NCI-H510A treated with DMSO at 0.1 percent for 48 hours (cell line): ENCODE measurements at regions not wholly inside any gene's neighbourhood (a gene's known extent, or its start where the extent isn't known, plus 50 kb on each side); places are given as distances from the start of the nearest gene placed in this dataset.
A peak's percentile ranks its signal among the peaks of the same experiment; 100 is the strongest.
"Not testable (repeated sequence)": the region's sequence is repeated elsewhere in the genome, so short reads cannot be mapped to it uniquely, and the experiment has no call there.

Experiments used
- DNase-seq: peaks from one replicate; lab custom pipeline; 2025; lab: John Stamatoyannopoulos, UW

DNA sequence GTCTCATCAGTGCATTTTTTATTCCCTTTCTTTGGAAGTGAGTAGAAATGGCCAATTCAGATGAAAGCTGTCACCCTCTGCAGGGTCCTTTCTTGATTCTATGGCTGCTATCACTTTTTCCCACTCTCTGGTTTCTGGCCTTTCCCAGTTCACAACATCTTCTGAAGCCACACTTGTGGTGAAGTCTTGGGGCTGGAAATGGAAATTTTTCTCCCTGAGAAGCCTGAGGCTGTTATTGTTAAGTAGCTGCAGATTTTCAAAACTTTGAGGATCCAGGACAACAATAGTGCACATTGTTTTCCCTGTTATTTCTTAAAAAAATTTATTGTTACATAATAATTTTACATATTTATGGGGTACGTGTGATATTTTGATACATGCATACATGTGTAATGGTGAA is 250.3 kb upstream of the RASGRP1 start:
- DNase-seq = no peak

DNA sequence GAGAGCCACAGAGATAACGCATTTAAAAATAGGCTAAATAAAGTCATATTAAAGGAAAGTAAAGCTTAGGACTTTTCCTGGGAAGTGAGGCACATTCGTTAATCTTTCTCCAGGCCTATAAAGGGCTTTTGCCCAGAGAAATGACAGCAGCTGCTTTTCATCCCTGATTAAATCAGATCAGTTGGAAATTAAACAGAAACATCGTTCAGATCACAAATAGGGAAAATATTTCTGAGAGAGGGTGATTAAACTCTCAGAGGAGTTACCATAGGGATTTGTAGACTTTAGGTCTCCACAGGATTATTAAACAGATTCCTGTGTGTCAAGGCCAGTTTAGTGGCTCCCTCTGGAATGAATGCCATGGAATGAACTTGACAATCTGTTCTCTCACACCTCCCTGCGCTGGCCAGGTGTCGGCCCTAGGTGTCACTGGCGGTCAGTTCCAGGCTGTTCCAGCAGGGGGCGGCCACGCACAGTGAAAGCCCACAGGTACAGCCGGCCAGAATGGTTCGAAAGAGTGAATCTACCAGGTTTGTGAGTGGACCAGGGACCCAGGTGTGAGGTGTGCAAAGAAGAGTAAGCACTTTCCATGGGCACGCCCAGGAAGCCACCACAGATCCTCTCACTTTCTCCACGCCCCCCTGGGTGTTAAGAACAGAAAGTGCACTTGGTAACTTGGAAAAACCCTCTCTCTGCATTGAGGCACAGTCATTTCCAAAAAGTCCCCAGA is 253.0 kb upstream of the RASGRP1 start:
- peak; percentile 39 for DNase-seq

DNA sequence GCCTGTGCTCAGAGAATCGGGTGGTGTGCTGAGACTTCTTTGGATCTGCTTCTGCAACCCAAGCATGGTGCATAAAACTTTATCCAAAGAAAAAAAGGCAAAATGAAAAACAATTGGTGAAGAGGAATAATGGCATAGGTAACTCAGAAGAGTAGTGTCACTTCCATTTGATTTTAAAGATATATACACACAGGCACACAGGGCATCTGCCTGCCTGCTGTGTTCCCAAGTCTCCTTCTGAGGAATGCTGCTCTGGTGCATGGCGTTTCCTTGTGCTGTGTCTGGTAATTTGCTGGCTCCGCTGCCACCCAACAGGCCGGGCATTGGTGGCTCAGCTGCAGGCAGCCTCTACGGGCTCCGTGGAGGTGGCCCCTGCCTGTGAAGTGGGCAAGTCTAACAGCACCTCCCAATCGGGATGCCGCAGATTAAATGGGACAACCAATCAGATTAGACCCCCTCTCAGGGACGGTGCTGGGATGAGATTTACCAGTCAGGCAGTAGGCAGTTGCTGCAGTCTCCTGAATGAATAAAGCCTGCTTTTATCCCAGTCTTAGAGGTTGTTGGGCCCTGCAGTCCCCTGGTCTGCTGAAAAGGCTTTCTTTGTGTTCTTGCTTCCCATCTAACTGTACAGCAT is 253.7 kb upstream of the RASGRP1 start:
- DNase-seq = no peak

DNA sequence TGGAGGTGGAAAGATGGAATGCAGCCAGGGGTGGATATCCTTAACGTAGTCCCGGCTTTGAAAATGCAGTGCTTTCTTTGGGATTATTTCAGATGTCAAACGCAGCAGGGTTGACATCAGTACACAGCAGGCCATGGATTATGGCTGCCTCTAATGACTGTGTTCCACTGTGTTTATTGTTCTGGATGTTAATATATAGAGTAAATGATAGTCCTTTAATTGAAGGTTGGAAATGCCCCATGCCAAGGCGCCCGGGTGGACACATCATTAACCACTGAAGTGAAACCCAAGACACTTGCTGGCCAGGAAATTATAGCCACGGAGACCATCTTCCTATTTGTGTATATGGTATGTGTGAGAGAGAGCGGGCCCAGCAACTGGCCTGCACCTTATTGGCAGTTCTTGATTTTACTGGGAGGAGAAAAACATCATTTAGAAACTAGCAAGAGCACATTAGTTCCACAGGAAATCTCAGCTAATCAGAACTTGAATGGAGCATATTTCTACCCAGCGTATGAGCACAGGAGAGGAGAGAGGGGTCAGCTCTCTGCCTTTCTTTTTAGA is 254.9 kb upstream of the RASGRP1 start:
- no peak for DNase-seq

DNA sequence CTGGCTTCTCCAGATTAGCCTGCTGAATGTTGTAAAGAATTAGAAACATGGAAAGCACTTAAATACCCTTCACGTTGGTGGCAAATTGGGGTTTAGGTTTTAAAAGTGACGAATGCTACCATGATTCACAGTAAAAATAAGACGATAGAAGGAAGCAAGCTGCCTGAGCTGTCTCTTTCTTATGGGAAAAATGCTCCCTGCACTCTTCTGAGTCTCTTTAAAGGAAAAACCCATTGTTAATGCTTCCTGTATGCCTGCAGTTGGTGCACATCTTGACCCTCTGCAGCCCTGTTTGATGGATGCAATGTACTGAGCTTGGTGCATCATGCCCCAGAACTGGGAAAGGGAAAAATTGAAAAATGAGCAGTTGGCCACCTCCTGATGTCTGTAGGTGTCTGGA is 258.6 kb upstream of the RASGRP1 start:
- DNase-seq = no peak

DNA sequence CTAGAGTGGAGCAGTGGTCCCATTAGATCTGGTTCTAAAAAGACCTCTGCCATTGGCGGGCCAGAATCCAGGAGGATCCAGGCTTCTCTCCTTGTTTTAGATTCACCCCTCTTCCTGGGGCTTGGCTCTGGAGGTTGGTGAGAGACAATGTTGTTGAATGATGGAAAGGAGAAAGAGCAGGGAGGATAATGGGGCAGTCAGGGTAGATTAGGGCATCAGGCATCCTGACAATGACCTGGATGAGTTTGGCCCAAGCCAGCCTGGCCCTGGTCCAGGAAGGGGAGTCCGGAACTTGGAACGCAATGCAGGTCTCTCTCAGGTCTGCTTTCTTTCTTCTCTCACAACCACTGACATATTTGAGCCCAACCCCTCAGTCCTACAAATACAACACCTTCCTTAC is 260.1 kb upstream of the RASGRP1 start:
- DNase-seq = no peak

DNA sequence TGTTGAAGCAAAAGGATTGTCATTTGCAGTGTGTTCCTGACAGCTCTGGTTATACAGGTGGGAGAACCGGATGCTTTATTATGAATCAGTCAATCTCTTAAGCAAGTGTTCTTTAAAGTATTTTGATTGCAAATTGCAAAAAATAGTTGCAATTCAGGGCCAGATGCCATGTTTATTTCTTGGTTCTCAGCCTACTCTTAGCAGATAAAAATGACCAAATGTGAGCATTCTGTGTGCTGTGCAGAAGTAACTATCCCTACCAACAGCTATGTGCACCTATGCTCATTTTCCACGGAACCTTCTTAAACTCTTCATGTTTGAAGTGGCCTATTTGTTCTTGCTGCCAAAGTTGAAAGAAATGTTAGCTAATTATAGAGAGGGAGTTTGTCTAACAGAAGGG is 262.3 kb upstream of the RASGRP1 start:
- DNase-seq = no peak

DNA sequence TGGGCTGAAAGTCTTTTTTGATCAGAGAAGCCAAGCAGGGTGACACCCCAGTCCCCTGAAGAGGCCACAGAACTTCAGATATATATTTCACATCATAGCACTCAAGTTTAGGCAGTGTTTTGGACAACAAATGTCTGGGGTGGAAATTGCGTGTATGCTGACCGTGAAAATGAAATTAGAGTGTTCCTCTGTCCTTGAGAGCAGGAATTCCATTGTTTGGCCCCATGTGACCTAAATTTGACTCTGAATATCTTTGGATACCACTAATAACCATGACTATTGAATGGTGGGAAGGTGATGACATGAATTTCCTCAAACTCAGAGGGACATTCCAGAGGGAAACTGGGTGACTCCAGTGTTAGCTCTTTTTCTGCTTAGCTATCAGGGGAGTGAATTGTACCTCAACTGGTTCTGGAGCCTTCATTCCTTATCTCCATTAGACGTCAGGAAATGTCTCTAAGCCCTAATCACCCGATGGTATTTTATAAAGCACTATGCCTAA is 263.5 kb upstream of the RASGRP1 start:
- DNase-seq = no peak

DNA sequence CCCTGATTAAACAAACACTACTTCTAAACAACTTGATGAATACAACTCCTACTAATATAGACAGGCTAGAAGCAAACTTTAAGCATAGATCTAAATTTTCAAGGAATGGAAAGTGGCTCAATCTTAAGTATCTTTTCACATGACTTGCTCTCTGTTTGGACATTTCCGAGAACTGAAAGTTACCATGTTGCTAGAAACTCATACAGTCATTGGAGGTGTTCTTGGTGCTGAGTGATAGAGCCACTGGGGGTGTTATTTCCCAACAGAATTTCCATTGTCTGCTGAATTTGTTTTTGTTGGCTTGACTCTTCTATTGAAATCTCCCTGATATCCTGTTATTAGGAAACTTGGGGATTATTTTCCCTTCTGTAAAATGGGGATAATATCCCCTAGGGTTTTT is 264.5 kb upstream of the RASGRP1 start:
- no peak for DNase-seq

DNA sequence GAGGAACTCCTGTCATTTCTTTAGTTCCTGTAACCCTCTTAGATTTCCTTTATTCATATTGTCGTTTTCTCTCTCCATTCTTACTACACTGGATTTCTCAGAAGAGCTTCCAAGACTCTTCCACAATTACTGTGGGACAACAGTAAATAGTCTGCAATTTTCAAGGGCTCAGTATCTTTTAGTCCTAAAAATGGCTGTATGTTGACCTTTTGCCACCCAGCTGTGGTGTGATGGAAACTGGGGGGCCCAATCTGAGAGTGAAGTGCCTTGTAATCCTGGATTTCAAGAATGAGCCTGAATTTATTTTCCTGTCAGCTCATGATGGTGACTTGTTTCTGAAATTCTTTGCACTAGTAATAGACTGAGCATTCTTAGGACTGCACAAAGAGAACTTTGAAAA is 277.6 kb upstream of the RASGRP1 start:
- DNase-seq = no peak

DNA sequence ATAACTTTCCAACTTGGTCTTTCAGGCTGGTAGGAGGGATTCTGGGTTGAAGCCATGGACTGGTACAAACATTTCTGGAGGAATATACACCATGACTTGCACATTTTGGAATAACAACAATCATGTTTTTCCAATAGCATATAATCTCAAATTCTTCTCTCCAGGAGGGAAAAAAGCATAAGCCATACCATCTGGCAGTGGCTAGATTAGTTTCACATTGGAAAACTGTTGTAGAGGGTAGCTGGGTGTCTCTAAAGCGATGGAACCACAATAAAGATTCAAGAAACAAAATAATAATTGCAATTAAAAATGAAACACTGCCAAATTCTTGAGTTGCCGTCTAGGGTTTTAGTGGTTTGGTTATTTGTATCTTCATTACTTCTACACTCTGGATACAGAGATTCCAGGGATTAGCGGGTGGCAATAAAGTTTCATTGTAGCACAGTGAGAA is 278.5 kb upstream of the RASGRP1 start:
- DNase-seq = no peak

DNA sequence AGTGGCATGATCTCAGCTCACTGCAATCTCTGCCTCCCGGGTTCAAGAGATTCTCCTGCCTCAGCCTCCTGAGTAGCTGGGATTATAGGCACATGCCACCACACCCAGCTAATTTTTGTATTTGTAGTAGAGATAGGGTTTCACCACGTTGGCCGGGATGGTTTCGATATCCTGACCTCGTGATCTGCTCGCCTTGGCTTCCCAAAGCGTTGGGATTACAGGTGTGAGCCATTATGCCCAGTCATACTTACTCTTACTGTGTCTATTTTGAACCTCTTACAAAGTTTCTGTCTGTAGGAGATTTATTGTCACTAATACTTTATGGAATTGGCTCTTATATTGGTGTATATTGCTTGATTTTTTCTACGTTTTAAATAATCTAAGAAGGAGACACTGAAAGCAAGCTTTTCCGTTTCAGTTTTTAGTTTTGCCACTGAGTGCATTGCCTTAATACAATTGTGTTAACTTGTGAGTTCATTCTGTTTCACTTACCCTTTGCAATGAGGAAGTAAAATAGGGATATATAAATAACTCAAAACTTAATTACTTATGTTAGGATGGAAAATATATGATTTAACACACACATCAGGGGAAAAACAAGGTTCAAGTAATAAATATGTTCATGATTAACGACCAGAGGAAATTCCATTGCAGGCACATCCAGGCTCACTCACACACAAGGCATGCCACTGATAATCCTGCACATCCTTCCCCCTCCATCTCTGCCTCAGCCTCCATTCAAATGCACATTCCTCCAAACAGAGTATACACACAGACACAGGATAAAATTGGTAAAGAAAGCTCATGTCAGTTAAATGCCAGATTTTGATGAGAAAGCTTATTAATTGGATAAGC is 279.3 kb upstream of the RASGRP1 start:
- no peak for DNase-seq

DNA sequence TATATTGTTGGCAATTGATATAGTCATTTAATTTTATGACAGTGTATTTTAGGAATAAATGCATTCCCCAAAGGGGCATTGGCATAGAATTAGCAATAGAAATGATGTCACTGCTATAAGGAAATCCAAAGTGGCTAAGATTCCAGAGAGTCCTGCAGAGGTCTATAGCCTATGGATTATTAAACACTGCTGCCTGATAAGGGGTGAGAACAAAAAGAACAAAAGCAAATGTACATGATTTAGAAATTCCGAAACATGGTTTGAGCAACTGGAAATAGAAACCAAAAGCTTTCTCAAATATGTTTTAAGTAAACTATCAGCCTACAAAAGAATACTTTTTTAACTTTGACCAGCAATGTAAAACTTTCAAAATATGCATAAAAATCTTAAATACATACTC is 280.1 kb upstream of the RASGRP1 start:
- no peak for DNase-seq

DNA sequence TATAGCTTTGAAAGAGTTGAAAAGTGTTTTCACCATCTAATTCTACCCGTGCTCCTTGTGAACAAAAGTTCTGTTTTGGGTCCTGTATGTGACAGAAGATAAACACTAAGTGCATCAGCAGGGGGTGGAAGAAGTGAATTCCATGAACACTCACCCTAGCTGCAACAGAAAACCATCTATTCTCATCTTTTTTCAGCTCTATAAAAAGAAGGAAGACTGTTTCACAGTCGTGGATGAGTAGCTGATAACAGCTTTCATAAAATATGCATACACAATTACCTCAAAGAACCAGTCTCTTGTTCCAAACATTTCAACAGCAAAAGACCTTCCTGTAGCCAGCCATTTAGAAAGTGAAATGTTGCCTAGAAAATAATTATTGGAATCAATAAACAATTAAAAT is 281.7 kb upstream of the RASGRP1 start:
- no peak for DNase-seq

DNA sequence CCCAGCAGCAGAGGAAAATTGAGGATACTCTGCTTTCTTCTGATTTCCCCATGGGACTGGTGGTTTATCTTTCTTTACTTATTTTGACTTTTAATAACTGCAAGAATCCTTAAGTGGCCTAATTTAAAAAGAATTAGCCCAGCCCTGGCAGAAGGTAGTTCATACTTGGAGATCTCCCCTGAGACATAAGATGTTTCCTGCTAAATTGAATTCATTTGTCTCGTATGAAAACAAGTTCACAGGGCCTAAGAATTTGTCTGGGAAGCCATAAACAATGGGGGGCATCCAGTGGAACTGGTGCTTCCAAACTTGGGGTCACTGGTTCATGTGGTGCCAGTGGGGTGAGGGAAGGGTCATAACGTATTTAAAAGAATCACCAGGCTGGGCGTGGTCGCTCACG is 283.1 kb upstream of the RASGRP1 start:
- DNase-seq = no peak

DNA sequence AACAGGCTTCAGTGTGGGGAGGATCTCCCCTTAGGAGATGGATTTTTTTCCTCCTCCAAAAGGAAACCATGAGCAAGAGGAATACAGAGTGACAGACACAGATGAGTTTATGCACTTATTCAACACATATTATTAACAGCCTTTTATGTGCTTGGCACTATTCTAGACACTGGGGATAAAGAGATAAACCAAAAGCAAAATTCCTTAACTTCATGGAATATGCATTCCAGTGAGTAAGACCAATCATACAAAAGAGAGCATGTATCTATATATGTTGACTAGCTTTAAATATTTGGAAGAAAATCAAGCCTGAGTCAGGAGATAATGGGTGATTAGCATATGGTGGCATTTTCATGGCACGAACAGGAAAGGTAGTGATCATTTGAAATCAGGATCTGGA is 284.4 kb upstream of the RASGRP1 start:
- DNase-seq = no peak

DNA sequence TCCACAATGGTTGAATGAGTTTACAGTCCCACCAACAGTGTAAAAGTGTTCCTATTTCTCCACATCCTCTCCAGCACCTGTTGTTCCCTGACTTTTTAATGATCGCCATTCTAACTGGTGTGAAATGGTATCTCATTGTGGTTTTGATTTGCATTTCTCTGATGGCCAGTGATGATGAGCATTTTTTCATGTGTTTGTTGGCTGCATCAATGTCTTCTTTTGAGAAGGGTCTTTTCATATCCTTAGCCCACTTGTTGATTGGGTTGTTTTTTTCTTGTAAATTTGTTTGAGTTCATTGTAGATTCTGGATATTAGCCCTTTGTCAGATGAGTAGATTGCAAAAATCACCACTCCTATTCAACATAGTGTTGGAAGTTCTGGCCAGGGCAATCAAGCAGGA is 287.6 kb upstream of the RASGRP1 start:
- DNase-seq = not testable (repeated sequence)

DNA sequence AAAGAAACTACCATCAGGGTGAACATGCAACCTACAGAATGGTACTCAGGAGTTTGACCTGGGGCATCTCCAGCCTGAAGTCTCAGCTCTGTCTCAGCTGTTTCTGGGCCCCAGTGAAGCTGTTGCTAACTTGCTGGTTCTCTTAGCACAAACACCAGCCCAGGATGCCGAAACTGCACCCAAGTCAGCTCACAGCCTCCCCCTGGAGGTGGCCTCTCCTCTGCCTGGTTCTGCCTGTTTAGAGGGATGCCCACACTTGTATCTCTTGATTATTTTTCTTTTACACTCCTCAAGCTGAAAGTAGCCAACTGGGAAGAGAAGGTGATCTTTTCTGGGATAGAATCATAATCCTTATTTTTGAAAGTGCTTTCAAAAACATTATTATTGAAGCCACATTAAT is 289.0 kb upstream of the RASGRP1 start:
- DNase-seq = no peak

DNA sequence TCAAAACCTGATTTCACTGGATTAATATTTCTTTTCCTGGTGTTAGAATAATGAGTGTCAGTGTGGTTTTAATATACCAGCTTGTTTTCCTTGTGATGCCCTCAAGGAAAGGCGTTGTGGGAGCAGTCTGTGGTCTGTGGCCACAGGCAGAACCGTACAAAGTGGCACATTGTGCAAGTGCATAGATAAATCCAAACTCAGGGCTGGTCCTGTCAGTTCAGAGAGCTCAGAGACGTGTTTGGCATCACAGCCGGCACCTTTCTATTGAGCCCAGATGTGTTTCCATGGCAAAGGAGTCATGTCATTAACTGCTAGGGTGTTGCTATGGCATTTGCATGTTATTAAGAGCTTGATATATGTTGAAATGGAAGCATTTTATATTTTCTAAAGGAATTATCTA is 289.9 kb upstream of the RASGRP1 start:
- DNase-seq = no peak

DNA sequence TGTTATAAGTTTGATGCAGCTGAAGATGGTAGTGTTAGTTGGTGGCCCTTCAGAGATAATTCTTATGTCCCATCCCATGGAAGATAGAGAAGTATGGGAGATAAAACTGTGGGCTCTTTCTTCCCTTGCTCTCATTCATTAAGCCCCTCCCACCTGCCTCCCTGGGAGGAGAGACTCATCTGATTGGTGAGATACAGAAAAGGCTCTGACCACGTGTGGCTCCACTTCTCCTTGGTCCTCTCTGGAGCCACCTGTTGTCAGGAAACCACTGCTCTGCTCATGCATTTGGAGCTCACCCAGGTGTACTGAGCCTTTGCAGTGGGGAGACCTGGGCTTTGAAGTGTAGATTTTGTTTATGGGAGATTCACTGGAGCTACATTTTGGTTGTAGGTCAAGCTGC is 293.2 kb upstream of the RASGRP1 start:
- DNase-seq = no peak

DNA sequence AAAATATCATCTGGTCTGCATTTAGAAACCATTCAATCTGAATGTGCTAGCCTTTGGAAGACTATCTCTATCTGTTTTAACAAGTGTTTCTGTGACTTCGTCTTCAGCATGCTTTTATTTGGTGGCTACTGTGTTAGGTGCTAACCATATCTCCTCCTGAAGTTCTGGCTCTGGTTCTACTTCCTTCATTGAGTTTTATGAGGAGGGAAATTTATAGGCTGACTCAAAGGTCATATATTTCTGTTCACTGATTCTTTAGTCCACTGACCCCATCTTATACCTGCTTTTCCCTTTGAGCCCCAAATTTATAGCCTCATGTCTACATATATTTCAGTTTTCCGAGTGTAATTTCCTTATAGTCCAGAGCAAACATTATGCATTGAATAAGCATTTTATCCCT is 295.0 kb upstream of the RASGRP1 start:
- no peak for DNase-seq

DNA sequence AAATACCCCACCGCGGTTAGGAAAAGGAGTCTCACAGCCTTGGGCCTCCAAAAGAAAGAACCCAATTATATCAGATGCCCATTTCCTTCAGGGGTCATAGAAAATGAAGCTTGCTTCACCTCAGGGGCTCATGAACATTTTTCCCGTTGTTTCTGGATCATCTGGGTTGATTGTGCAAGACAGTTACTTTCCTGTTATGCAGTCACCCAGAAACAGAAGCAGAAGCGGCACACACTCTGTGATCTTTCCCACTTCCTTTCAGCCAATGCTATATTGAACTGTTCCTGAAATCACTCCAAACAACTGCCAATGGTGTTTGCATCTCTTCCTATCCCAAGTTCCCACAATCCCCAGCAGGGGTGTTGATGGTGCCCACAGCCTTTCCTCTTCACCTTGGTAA is 295.6 kb upstream of the RASGRP1 start:
- no peak for DNase-seq

DNA sequence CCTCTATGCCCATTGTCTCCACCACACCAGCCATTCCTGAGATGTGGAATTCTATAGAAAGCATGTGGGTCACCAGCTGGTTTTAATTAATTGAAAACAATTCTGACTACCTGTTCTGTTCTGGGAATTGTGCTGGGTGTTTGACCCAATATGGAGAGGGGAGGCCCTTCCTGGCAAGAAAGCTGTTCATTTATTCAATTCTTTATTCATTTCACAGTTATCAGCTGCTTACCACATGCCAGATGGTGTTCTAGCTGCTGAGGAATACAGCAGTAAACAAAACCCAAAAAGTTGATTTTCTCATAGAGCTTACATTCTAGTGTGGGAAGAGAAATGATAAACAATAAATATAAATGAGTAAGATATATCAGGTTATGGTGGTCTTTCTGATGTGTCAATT is 296.1 kb upstream of the RASGRP1 start:
- DNase-seq = no peak
